GM18517 (cell line): ENCODE measurements at regions not wholly inside any gene's neighbourhood (a gene's known extent, or its start where the extent isn't known, plus 50 kb on each side); places are given as distances from the start of the nearest gene placed in this dataset.
"Not testable (repeated sequence)": the region's sequence is repeated elsewhere in the genome, so short reads cannot be mapped to it uniquely, and the experiment has no call there.

ENCODE experiments used
- ATAC-seq: cut with Tn5 transposase; IDR thresholded peaks from one replicate; pipeline ENCODE4 v1.9.1; 2021; ENCODE audit warnings: mild to moderate bottlenecking, moderate library complexity; ENCODE audit not compliant: unreplicated experiment

- no peak for ATAC-seq
Measured at GRCh38 chr6:50330963-50331362, 281.2 kb upstream of the DEFB112 start.

GRCh38 chr6:50333696-50334095 is 284.0 kb upstream of the DEFB112 start:
- ATAC-seq: no peak

GRCh38 chr6:50337532-50338122 is 287.9 kb upstream of the DEFB112 start:
- no peak for ATAC-seq

- no peak for ATAC-seq
Measured at GRCh38 chr6:50353603-50354002, 303.9 kb upstream of the DEFB112 start.

GRCh38 chr6:50358113-50358512 is 308.4 kb upstream of the DEFB112 start:
- no peak for ATAC-seq

DNA sequence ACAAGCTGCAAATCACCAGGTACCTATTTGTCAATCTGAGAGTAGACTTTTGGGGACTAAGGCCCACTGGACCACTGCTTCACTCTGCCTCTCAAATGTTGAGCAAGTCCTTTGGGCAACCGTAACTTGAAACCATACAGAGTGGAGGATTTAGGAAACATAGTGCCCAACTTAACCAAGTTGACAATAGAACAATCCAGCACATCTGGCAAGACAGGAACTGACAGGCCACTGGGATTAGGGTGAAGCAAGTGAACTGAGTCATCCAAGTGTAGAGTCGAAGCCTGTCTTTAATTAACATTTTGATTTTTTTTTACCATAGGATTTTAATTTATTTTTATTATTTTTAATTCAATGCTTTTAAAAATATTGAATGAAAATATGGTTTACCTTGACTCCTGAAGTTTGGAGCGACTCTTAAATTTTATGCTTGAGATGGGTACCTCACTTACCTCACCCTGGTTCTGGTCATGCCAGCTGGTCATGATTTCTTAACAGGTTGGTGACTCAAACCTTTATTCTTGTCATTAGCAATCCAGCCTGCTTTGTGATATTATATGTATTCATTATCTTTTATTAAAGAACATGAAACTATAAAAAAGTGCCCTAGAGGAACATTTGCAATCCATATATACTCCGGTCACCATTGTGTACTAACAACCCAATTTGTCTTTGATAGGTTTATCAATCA is 312.1 kb upstream of the DEFB112 start:
- ATAC-seq: no peak

GRCh38 chr6:50362706-50363105 is 313.0 kb upstream of the DEFB112 start:
- no peak for ATAC-seq

- ATAC-seq: no peak
Measured at GRCh38 chr6:50369996-50370395, 320.3 kb upstream of the DEFB112 start.

- ATAC-seq: no peak
Measured at GRCh38 chr6:50380406-50381098, 330.8 kb upstream of the DEFB112 start.

DNA sequence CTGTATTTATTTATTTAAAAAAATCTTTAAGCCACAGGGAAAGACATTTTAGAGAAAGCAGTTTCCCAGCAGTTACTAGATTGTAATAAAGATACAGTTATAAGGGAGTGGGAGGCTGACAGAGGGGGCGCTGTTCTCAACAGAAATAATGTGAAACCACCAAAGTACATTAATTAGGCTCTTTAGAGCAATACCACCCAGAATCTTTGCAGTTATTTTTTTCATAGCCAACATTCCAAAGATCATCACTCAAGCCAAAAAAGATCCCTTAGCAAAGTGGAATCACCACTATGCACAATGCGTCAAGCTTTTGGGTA is 331.3 kb upstream of the DEFB112 start:
- no peak for ATAC-seq

DNA sequence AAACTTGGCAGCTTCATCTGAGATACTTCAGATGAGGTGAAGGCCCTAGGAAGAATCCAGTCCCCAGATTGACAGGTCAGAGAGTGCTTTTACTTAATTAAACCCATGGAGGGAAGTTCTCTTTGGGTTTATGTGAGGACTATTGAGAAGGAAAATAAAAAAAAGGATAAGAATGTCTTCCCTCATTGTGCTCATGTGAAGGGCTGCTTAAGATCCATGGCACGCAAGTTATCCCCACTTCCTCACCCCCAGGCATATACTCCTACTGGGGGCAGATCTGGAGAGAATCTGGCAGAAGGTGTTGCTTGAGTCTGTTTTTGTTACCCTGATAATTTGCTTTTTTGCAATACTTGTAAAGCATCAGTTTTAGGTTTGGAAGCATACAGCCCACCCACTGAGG is 322.9 kb upstream of the TFAP2D start:
- ATAC-seq: no peak

GRCh38 chr6:50394139-50394538 is 319.2 kb upstream of the TFAP2D start:
- not testable (repeated sequence) for ATAC-seq

- no peak for ATAC-seq
Measured at GRCh38 chr6:50404643-50405042, 308.7 kb upstream of the TFAP2D start.

GRCh38 chr6:50410579-50410978 is 302.7 kb upstream of the TFAP2D start:
- no peak for ATAC-seq

GRCh38 chr6:50421041-50421440 is 292.3 kb upstream of the TFAP2D start:
- ATAC-seq: not testable (repeated sequence)

DNA sequence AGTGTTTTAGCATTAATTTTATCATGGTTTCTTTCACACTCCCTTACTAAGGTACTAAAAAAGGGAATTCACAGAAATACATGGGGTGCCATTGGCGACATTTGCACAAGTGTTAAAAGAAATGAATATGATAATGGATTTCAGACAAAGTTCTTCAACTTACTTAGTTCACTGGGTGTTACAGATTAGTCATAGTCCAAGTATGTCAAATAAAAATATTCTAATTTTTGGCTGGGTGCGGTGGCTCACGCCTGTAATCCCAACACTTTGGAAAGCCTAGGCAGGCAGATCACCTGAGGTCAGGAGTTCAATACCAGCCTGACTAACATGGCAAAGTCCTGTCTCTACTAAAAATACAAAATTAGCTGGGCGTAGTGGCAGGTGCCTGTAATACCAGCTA is 286.1 kb upstream of the TFAP2D start:
- no peak for ATAC-seq

DNA sequence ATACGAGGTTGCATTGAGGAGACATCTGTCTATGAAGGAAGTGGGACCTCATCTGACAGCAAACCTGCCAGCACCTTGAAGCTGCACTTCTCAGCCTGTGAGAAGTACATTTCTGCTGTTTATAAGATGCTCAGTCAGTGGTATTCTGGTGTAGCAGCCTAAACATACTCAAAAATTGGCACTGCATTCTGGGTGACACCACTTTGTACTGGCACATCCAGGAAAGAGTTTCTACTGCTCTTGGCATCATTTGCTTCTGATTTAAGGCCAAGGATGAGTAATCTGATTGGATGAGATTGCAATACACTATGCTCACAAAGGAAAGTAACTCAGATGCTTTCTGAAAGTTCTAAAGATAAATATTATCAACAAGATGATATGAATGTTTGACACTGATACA is 275.4 kb upstream of the TFAP2D start:
- no peak for ATAC-seq

DNA sequence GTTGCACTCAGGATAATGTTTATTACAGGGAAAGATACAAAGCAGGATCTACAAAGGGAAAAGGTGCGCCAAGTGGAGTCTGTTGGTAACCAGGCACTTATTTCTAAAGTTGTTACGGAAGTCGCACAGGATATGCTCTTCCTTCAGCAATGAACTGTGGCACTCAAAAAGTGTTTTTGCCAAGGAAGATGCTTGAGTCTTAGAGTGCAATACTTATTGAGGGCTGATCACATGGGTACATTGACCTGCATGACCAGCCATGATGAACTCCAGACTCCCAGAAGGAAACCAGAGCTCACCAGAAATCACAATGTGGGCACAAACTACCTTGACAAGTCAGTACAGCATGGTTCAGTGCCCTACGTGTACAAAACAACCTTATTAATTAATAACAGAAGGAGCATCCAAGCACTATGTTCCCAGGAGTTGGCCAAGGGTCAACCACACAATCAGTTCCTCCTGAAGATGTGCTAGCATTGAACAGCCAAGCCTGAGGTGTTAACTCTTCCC is 270.7 kb upstream of the TFAP2D start:
- ATAC-seq: no peak

- no peak for ATAC-seq
Measured at GRCh38 chr6:50443144-50443543, 270.2 kb upstream of the TFAP2D start.

DNA sequence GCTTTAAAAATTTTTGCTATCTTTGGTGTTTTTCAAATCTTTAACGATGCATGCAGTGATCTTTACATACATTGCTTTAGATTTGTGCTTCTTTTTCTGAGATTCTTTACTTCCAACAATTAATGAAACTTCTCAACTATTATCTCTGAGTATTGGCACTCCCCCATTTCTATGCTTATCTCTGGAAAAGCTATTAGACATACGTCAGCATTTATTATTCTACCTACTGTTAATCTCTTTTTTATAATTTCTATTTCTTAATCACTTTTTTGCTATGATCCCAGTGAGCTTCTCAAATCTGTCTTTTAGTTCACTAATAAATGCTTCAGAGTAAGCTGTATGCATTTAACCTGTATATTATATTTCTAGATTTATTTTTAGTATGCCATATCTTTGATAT is 264.2 kb upstream of the TFAP2D start:
- ATAC-seq: no peak

- ATAC-seq: no peak
Measured at GRCh38 chr6:50451826-50452400, 261.4 kb upstream of the TFAP2D start.

DNA sequence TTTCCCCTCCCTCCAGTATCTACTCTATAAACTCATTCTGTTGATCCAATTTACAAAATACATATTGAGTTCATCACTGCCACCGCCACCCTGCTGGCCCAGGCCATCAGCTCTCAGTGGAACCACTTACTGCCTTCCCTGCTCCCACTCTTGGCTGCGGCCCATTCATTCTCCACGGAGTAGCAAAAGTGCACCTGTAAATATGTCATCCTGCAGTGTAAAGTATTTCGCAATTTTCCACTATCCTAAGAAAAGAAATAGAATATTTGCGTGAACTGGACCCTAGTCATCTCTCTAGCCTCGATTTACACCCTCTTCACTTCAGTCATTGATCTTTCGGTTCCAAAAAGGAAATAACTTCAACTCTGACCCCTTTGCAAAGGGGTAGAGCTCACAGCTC is 258.3 kb upstream of the TFAP2D start:
- ATAC-seq: no peak
